BE2C (cell line): ENCODE measurements at regions not wholly inside any gene's neighbourhood (a gene's known extent, or its start where the extent isn't known, plus 50 kb on each side); places are given as distances from the start of the nearest gene placed in this dataset.

Experiments used
- DNase-seq: peaks from one replicate; pipeline ENCODE4 v3.0.0-alpha.2; 2020
- H3K27me3 ChIP-seq: fragments of 250-450 bp; sonication (Bioruptor Pico); 2 replicates; pipeline ENCODE4 v1.5.1; 2020; ENCODE audit warnings: mild to moderate bottlenecking
- H3K36me3 ChIP-seq: fragments of 250-450 bp; sonication (Bioruptor Pico); 2 replicates; pipeline ENCODE4 v1.5.1; 2020; ENCODE audit warnings: mild to moderate bottlenecking
- H3K4me1 ChIP-seq: fragments of 250-450 bp; sonication (Bioruptor Pico); 2 replicates; pipeline ENCODE4 v1.5.1; 2020
- H3K4me3 ChIP-seq: 2 replicates; pipeline ENCODE4 v1.5.1; 2011; ENCODE audit warnings: low read depth, low read length
- H3K9me3 ChIP-seq: fragments of 250-450 bp; sonication (Bioruptor Pico); 2 replicates; pipeline ENCODE4 v1.5.1; 2020
- CTCF ChIP-seq: IDR thresholded peaks from 2 replicates; pipeline ENCODE4 v1.5.1; 2012; ENCODE audit warnings: mild to moderate bottlenecking, low read depth, low read length

DNA sequence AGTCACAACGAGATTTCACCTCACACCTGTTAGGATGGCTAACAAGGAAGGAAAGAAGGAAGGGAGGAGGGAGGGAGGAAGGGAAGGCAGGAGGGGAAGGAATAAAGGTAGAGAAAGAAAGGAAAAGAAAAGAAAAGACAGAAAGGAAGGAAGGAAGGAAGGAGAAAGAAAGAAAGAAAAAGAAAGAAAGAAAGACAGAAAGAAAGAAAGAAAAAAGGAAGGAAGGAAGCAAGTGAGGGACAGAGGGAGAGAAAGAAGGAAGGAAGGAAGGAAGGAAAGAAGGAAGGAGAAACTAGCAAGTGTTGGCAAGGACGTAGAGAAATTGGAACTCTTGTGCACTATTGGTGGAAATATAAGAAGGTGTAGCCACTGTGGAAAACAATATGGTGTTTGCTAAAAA is 52.2 kb downstream of the CCDC185 start:
- Histone ChIP-seq H3K27me3 (no peaks in the 10 kb centered on the region), H3K4me1 (no peaks in the 10 kb centered on the region), H3K36me3 (no peaks in the 10 kb centered on the region; the same call in 1 of the 2 replicates), H3K9me3 (no peaks in the 10 kb centered on the region), H3K4me3 (no peak overlapping the region)
- no peak for DNase-seq
- TF ChIP-seq CTCF: no peak

DNA sequence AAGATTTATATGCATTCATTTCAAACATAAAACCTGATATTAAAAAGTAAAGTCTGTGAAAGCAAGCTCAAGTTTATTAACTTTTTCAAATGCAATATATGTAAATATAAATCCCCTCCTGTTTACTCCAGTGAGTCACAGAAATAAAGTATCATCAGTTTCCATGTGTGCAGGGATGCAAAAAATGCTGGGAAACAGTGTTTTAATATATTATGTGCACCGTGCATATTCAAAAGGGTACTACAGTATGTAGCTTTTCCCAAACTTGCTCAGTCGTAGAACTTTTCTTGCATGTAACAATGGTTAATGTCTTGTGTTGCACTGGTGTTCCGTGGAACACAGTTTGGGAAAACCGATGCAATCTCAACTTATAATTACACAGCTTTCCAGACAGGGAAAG is 60.7 kb downstream of the CCDC185 start:
- Histone ChIP-seq H3K4me1 (no peaks in the 10 kb centered on the region), H3K27me3 (no peaks in the 10 kb centered on the region), H3K36me3 (no peaks in the 10 kb centered on the region), H3K9me3 (no peaks in the 10 kb centered on the region), H3K4me3 (no peak overlapping the region)
- DNase-seq: no peak
- TF ChIP-seq CTCF: no peak

DNA sequence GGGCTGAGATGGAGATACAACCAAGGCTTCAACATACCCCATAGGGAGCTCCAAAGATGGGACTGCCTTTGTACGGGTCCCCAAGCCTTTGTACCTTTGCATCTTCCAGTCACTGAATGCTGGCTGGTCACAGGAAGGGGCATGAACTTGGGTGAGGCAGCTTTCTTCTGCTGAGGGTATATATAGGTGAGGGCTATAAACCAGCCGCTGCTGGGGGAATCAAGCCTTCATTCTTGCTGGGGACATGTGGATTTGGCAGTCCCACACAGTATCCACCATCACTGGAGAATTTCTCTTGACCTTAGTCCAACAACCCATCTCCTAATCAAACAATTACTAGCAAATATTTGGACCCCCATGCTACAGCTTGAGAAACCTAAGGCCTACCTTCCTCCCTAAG is 61.7 kb downstream of the CCDC185 start:
- no peak for TF ChIP-seq CTCF
- Histone ChIP-seq H3K4me3 (no peak overlapping the region), H3K36me3 (no peaks in the 10 kb centered on the region), H3K4me1 (no peaks in the 10 kb centered on the region), H3K9me3 (no peaks in the 10 kb centered on the region), H3K27me3 (no peaks in the 10 kb centered on the region)
- DNase-seq: no peak

GRCh38 chr1:223455470-223455869 is 62.3 kb downstream of the CCDC185 start:
- Histone ChIP-seq H3K36me3 (no peaks in the 10 kb centered on the region), H3K4me1 (no peaks in the 10 kb centered on the region), H3K9me3 (no peaks in the 10 kb centered on the region), H3K27me3 (no peaks in the 10 kb centered on the region), H3K4me3 (no peak overlapping the region)
- DNase-seq: no peak
- no peak for TF ChIP-seq CTCF

- Histone ChIP-seq H3K27me3 (no peaks in the 10 kb centered on the region), H3K36me3 (no peaks in the 10 kb centered on the region), H3K9me3 (no peaks in the 10 kb centered on the region), H3K4me3 (no peak overlapping the region), H3K4me1 (no peaks in the 10 kb centered on the region)
- TF ChIP-seq CTCF: no peak
- DNase-seq: no peak
These were observed 63.5 kb downstream of the CCDC185 start for GRCh38 chr1:223456747-223457146.

- Histone ChIP-seq H3K36me3 (no peaks in the 10 kb centered on the region), H3K4me3 (no peak overlapping the region), H3K27me3 (no peaks in the 10 kb centered on the region), H3K4me1 (no peaks in the 10 kb centered on the region), H3K9me3 (no peaks in the 10 kb centered on the region)
- no peak for TF ChIP-seq CTCF
- DNase-seq: no peak
These were observed 67.5 kb downstream of the CCDC185 start for GRCh38 chr1:223460566-223461189.
